C1 segment of cervical spinal cord (tissue), 14 donors: ENCODE measurements at regions not wholly inside any gene's neighbourhood (a gene's known extent, or its start where the extent isn't known, plus 50 kb on each side); places are given as distances from the start of the nearest gene placed in this dataset.

ENCODE experiments used
- DNase-seq, 14 donors: peaks; one replicate each; lab custom pipeline; 2025; lab: John Stamatoyannopoulos, UW

DNA sequence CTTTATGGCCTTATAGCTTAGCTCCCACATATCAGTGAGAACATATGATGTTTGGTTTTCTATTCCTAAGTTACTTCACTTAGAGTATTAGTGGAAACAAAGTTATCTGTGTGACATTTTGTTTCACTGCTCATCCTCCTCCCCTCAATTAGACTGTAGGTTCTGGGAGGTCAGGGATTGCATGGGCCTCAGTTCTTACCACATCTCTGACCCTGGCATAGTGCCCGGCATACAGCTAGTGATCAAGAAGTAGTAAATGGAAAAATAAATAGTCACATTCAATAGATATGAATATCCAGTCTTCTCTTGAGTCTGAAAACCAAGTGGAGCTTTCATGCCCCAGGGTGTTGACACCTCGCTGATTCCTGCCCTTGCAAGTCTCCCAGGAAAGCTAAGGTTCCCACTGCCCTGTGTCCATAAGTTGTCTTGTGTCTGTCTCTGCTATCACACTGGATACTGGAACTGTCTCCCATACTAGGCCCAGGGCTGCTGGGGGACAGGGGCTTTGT is 249.5 kb upstream of the TSHZ3 start:
- DNase-seq = no peak

DNA sequence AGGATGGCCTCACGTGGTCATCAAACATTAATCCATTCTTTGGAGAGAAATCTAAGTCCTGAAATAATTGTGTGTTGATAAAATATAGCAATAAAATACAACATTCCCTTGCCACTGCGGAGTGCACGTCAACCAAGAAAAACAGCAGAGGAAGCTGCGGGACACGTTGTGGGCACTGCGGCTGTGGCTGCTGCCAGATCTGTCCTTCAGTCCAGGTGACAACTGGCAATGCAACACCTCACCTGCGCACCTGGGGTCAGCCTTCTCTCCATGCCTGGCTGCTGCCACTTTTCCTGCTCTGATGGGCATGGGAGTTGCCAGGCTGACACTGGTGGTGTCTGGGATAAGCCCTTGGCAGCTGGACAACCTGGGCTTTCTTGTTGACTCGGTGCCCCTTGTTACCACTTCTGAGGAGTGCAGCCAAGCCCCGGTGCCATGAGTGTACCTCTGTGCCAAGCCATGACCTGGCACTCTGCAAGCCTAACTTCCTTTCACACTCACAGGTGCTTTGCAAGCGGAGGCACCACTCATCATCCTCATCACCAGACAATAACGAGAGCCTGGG is 251.6 kb upstream of the TSHZ3 start:
- DNase-seq = no peak

DNA sequence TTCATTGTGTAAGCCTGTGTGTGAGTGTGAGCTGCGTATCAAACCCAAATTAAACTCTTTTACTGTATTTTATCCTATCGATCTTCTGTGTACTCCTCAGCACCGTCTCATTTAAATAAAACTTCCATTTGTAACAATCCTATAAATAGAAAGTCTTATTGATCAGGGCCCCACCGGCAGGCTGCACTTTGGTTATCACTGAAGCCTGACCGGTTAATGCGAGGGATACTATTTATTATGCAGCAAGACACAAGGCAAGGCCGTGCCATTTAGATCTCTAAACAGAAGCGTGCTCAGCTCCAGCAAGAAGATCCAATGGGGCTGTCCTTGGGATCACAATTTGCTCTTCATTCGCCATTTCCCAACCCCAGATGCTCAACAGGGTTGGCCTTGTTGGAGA is 252.6 kb upstream of the TSHZ3 start:
- no peak for DNase-seq

DNA sequence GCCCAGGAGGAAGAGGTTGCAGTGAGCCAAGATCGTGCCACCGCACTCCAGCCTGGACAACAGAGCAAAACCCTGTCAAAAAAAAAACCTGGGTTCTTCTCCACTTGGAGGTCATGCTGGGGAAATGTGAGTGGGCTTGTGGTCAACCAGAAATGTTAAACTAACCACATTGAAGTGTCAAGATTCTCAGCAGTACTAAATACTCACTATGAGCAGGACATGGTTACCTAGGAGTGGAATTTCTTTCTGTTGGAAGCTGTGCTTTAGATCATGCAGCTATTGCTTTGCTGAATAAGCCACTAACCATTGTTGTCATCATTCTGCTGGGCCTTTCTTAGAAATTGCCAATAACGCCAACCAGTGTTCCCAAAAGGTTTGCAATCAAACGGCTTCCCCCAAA is 253.3 kb upstream of the TSHZ3 start:
- DNase-seq = no peak

DNA sequence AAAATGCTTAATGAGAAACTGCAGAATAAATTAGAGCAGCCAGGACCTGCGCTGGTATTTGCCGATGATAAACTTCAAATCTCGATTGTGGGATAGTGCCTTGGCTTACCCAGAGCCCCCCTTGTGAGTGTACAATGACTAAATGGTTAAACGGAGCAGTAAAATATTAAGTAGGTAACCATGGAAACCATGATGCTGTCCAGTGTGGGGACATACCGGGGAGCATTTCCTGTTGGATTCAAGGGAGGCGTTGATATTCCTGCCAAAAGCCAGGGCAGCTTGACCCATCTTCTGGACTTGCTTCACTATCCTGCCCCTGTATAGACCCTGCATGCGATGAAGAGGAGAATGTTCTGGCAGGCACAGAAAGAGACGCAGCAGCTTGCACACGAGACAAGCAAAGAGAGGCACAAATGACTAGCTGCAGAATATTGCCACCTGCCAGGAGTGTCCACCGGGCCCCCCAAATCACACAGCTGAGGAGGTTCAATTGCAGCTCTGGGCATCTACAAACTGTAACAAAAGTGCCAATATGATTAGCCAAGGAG is 255.3 kb upstream of the TSHZ3 start:
- no peak for DNase-seq

DNA sequence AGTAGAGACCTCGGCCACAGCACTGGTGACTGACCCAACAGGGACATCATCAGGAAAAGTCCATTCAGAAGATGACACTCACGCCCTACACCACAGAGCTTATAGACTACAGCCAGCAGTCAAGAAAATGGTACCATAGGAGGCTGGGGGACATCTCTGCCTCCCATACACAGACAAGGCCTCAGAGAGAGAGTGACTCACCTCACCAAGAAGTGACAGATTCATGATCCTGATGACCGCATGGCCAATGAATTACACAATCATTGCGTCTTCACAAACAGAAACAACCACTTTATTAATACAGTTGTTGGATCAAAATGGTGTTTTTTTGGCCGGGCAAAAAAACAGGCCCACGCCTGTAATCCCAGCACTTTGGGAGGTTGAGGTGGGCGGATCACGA is 260.8 kb upstream of the TSHZ3 start:
- DNase-seq = no peak

DNA sequence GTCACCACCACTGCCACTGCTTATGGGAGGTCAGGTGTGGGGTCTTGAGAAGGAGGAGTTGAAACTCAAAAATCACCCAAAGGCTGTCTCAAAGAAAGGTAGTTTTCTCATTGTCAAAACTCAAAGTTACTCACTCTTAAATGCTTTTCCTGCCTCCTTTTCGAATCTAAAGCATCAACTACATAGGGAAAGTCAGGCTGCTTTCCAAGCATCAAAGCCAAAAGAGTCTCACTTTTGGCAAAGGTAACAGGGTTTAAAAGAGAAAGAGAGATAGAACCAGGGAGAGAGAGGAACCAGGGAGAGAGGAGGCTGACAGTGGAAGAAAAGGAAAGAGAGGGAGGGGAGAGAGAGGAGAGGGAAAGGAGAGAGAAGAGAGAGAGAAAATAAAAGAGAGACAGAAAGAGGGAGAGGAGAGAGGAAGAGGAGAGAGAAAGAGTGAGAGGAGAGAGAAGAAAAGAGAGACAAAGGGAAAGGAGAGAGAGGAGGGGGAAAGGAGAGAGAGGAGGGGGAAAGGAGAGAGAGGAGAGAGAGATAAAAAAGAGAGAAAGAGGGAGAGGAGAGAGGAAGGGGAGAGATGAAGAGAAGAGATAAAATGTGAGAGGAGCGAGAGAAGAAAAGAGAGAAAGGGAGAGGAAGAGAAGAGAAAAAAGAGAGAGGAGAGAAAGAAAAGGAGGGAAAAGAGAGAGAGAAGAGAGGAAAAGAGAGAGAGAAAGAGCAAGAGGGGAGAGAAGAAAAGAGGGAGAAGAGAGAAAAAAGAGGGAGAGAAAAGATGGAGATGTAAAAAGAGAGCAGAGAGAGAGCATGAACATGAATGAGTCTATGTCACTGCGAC is 262.0 kb upstream of the TSHZ3 start:
- no peak for DNase-seq

DNA sequence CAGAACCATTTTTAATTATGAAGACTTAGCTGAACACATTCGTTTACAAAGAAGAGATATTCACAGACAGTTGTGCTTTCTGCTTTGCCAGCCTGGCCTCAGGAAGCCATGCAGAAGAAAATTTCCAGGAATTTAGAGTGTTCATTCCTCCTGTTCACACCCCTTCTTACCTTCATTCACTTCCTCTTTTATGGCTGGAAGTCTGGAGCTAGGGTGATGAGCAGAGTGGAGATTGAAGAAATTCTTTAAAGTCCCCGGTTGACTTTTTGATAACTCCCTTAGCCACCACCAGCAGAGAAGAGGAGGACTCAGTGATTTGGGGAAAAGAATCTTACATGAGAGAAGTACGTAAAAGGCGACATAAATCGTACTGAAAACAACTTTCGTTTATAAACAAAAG is 263.6 kb upstream of the TSHZ3 start:
- DNase-seq = no peak

DNA sequence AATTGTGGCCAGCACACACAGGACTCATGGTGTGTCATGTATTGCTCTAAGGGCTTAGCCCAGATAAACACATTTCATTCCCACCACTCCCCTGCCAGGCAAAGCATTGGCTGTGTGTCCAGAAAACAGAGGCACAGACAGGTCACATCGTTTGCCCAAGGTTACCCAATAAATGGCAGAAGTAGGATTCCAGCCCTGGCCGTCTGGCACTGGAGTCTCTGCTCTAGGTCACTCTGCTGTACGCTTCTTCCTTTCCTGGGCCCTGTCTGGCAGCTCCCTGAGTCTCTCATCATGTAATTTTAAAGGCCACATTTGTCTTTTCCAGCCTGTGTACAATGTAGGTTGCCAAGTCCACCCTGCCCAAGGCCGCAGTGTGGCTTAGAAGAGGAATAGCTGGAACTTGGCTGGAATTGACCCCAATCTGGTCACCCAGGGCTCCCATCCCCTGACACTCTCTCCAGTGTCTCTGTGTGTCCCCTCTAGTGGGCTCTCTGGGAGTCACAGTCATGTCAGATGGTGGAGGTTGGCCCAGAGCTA is 264.5 kb upstream of the TSHZ3 start:
- DNase-seq = no peak

DNA sequence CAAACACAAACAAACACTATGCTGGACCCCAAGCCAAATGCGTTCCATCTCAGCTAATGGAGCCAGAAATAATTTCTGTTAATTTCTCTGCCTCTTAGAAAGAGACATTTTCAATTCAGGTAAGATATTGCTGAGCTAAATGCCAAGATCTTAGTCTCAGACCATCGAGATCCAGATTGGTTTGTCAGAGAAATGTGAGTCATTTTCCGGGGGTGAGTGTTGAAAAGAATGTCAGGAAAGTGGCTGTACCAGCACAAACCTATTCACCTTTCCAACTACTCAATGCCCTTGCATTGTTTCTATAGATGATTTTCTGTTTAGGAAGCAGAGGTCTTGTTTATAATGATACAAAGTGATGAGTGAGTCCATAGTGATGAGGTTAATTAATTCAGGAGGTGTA is 266.8 kb upstream of the TSHZ3 start:
- no peak for DNase-seq

DNA sequence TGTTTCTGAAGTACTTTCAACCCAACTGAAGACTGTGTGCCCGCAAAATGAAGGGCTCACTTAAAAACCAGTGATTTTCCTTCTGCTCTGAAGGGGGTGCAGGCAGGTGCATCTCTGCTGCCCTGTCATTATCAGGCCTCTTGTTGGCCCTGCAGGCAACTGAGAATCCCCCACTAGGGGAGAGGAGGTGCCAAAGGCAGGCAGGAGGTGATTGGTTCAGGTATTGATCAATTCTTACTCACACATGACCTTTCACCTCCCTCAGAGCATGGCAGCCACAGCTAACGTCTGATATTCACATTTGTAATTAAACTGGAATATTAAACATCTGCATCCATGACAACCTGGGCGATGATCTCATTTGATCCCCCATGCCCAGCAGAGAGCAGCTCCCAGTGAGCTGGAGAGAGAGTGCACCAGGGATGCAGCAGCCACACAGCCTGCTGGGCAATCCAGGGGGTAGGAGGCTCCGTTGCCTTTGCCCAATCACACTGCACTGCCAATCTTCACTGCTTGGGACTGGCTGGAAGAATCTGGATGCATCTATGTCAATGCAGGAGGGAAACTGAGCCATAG is 267.9 kb upstream of the TSHZ3 start:
- no peak for DNase-seq

DNA sequence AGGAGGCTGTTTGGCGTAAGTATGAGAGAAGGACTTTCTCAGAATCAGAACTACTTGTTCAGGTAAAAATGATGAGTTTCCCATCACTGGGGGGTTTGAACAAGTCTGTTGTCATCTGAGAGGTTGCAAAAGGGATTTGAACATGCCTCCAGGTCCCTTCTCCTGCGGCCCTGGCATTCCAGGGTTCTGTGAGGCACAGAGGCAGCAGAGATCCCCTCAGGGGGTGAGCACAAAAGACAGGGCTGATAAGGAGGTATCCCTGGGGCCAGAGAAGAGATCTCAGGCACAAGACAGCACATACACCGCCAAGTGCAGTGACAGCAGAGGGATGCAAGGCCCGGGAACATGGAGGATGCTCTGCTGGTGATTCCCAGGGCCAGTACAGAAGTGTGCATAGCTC is 275.8 kb upstream of the TSHZ3 start:
- DNase-seq = no peak

DNA sequence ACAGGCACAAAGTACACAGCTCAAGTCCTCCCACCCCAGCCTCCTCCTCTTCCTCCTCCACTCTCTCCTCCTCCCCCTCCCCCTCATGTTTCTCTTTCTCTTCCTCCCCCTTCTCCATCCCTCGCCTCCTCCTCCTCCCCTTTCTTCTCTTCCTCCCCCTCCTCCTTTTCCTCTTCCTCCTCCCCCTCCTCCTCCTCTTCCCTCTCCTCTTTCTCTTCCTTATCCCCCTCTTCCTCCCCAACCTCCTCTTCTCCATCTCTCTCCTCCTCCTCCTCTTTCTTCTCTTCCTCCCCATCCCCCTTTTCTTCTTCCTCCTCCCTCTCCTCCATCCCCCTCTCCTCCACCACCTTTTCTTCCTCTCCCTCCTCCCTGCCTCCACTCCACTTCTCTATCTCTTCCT is 276.3 kb upstream of the TSHZ3 start:
- no peak for DNase-seq

DNA sequence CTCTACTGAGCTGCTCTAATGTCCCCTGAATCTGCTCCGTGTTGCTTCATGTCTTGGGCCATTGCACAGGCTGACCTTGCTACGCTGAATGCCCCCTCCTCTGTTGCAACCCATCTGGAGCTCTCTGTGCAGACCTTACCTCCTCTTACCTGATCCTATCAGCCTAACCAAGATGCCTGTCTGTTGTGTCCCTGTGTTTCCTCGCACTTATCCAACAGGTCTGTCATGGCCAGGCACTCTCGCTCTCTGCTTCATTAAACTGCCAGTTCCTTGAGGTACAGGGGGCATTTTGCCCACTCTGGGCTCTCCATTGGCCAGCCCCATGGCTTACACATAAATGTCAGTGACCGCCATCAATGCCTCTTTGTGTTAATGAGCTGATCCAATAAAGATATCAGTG is 277.7 kb upstream of the TSHZ3 start:
- no peak for DNase-seq

DNA sequence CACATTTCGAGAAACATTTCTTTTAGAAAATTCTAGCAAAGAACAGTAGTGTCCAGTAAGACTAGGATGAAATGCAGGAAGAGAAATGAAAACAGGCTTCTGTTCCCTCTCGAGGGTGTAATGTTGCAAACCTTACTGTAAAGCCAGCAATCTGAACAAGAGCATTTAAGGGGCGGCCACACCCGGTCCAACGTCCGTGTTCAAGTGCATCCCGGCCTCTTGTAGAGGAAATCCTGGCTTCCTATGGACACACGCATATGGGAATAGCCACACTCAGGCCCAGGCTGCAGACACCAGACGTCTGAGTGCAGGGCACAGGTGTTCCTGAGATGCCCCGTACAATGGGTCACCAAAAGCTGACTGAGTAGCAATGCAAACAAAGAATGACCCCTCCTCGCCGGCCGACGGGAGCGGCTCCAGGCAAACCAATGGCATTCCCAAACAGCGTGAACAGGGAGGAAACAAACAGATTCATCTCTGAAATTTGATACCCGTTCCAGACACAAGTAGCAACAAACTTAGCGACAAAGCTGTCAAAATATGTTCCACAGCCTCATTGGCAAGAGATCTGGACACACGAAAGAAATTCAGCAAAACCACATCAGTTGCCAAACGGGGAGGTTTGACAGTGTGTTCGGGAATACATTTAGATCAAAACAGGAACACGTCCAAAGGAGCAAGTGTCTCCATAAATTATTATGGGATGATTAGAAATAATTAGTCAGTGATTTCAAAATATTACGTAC is 278.6 kb upstream of the TSHZ3 start:
- DNase-seq = no peak

DNA sequence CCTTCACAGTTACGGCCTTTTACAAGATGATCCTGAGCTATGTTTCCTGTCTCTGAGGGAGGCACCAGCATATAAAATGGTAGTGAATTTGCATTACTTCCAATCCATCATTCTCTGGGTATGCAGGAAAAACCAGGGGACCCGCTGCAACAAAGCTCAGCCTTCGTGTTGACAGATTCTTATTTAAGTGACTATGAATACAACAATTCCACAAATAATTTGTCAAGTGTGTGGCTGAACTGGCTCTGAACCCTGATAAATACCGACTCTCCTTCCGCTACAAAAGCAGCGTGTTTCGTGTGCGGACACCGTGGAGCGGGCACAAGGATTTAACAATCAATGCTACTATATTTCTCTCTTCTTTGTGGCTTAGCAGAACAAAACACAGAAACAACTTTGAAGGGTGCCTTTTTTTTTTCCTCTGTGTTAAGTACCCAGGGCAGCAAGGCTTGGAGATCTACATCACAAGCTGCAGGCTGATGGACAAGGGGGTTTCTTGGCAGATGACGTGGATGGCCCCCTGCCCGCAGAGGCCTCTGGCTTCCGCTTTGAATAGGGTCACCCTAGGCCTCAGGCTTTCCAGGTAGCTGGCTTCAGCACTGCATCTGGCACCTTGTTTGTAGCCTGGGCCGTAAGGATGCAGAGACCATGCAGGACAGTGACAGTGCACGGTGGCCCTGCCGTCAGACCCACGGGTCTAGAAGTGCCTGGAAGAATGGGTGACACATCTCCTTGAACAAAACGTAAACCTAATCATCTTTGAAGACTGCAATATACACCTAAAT is 280.5 kb upstream of the TSHZ3 start:
- no peak for DNase-seq

DNA sequence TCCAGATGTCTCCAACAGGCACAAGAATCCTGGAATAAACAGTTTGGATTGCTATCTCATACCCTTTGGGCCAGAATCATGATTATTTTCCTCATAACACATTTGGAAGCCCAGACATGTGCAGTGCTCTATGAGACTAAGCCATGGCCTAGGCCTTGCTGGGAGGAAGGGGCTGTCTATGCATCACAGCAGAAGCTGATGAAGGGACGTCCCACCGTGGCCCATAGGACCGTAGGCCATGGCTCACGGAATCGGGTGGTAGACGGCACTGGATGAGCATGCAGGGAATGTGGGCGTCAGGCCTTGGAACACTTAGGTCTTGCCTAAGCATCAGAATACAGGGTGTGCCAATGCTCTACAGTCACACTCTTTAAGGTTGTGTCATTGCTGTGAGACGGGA is 283.8 kb upstream of the TSHZ3 start:
- DNase-seq = no peak

DNA sequence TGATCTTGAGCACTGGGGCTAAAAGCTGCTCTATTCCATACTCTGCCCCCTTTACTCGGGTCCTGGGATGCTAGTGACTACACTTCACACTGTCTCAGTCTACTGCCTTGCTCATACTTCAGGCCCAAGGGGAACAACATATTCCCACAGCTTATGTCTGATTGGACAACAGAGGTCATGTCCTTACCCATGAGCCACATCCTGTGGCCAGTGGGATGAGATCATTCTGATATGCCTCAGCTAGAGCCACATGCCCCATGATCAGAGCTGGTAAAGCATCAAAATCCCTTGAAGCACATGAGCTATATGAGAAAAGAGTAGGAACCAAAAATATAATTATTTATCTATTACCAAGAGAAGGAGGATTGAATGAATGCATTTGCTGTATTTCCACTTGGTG is 290.1 kb upstream of the TSHZ3 start:
- no peak for DNase-seq

DNA sequence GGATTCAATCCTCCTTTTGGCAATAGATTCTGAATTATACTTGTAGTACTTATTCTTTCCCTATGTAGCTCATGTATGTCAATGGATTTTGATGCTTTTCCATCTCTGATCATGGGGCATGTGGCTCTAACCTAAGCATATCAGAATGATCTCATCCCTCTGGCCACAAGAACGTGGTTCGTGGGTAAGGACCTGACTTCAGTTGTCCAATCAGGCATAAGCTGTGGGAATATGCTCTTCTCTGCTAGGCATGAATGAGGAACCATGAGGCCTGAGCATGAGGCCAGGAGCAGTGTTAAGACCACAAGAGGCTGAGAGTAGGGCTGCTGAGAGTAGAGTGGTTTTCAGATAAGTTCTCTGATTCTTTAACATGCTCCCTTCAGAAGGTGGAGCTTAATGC is 292.4 kb upstream of the TSHZ3 start:
- no peak for DNase-seq

DNA sequence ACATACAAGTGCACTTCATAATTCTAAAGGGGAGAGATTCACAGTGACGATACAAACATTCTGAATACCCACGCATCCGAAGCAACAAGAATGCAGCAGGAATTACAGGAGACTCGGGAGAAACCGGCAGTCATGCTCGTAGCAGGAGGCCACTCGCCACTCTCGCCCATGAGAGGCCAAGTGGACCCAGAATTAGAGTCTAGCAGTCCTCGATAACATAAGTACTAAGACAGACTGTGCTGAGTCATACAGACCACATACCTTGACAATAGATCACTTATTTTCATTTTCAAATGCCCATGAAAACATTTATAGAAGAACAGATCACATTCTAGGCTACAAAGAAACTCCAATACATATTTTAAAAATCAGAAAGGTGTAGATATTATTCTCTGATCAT is 299.1 kb upstream of the TSHZ3 start:
- no peak for DNase-seq

DNA sequence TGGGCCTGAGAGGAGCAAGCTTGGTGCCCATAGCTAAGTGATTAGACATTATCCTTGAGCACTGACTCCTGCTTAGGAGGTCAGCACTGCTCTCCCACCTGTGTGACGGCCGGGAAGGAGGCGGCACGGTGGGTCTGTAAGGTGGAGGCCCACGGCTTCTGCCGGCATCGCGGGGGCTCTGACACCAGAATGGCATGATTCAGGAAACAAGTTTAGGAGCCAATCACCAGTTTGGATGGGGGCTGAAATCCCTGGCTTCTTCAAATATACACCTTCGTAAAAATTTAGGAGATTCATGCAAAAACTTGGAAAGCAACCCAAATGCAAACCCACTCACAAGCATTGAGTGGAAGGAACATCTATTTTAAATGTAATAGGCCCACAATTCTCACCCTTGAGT is 307.3 kb upstream of the TSHZ3 start:
- DNase-seq = no peak
